ENCODE measurements at regions not wholly inside any gene's neighbourhood (a gene's known extent, or its start where the extent isn't known, plus 50 kb on each side); places are given as distances from the start of the nearest gene placed in this dataset.

- H3K27me3 ChIP-seq: no peaks in the 10 kb centered on the region
- H3K4me1 ChIP-seq: no peaks in the 10 kb centered on the region
- in situ Hi-C loops (cut with MboI; ENCODE audit: low sequenced_read_pairs in 4 of 4): no loop called here
- intact Hi-C loops (cut with DNase I; ENCODE audit: low total_unique reads): no loop called here
- H3K36me3 ChIP-seq: no peaks in the 10 kb centered on the region
- ATAC-seq: no peak
- no peak for DNase-seq
- TF ChIP-seq POLR2A (IDR thresholded peaks at IDR 0.05): no peak
- TF ChIP-seq, protein P1, sequence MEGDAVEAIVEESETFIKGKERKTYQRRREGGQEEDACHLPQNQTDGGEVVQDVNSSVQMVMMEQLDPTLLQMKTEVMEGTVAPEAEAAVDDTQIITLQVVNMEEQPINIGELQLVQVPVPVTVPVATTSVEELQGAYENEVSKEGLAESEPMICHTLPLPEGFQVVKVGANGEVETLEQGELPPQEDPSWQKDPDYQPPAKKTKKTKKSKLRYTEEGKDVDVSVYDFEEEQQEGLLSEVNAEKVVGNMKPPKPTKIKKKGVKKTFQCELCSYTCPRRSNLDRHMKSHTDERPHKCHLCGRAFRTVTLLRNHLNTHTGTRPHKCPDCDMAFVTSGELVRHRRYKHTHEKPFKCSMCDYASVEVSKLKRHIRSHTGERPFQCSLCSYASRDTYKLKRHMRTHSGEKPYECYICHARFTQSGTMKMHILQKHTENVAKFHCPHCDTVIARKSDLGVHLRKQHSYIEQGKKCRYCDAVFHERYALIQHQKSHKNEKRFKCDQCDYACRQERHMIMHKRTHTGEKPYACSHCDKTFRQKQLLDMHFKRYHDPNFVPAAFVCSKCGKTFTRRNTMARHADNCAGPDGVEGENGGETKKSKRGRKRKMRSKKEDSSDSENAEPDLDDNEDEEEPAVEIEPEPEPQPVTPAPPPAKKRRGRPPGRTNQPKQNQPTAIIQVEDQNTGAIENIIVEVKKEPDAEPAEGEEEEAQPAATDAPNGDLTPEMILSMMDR (IDR thresholded peaks at IDR 0.05 in 4 of 5, conservative IDR thresholded peaks at IDR 0.05 in 1 of 5): no peak
- no peak overlapping the region for H3K4me3 ChIP-seq
- no peaks in the 10 kb centered on the region for H3K9me3 ChIP-seq
- H3K27ac ChIP-seq: no peak overlapping the region
These were observed 78.0 kb upstream of the ZNF479 start for GRCh38 chr7:57210212-57210611.

DNA sequence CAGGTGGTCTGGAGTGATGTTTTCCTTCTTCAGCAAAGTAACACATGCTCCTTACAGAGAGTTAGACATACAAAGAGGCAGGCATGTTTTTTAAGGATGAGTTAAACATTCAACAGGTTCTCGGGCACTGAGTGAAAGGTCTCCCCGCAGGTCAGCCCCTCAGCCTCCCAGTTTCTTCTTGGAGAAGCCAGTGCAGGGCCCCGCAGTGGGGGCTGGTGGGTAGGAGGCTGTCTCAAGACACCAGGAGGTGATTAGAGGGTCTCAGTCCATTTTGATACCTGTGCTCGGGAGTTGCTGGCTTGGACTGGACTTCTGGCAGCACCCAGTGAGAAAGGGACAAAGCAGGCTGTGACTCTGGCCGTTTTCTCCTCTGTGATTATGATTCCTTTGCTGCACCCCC, 78.6 kb upstream of the ZNF479 start:
- DNase-seq (no peak), ATAC-seq (no peak)
- intact Hi-C loops (cut with DNase I; ENCODE audit: low total_unique reads) (no loop called here), in situ Hi-C loops (cut with MboI; ENCODE audit: low sequenced_read_pairs in 4 of 4) (no loop called here)
- Histone ChIP-seq H3K36me3 (no peaks in the 10 kb centered on the region), H3K27me3 (no peaks in the 10 kb centered on the region), H3K9me3 (no peaks in the 10 kb centered on the region), H3K27ac (no peak overlapping the region), H3K4me1 (no peaks in the 10 kb centered on the region), H3K4me3 (no peak overlapping the region)
- TF ChIP-seq POLR2A (IDR thresholded peaks at IDR 0.05): no peak
- TF ChIP-seq, protein P1 (IDR thresholded peaks at IDR 0.05 in 4 of 5, conservative IDR thresholded peaks at IDR 0.05 in 1 of 5): no peak

- Histone ChIP-seq H3K27me3 (no peaks in the 10 kb centered on the region), H3K36me3 (no peaks in the 10 kb centered on the region), H3K27ac (no peak overlapping the region), H3K4me1 (no peaks in the 10 kb centered on the region), H3K4me3 (no peak overlapping the region), H3K9me3 (no peaks in the 10 kb centered on the region)
- in situ Hi-C loops (cut with MboI; ENCODE audit: low sequenced_read_pairs in 4 of 4): no loop called here
- no peak for TF ChIP-seq POLR2A (IDR thresholded peaks at IDR 0.05)
- TF ChIP-seq, protein P1 (IDR thresholded peaks at IDR 0.05 in 4 of 5, conservative IDR thresholded peaks at IDR 0.05 in 1 of 5): no peak
- intact Hi-C loops (cut with DNase I; ENCODE audit: low total_unique reads): no loop called here
- ATAC-seq (no peak), DNase-seq (no peak)
These were observed 79.3 kb upstream of the ZNF479 start for GRCh38 chr7:57211428-57212100.

DNA sequence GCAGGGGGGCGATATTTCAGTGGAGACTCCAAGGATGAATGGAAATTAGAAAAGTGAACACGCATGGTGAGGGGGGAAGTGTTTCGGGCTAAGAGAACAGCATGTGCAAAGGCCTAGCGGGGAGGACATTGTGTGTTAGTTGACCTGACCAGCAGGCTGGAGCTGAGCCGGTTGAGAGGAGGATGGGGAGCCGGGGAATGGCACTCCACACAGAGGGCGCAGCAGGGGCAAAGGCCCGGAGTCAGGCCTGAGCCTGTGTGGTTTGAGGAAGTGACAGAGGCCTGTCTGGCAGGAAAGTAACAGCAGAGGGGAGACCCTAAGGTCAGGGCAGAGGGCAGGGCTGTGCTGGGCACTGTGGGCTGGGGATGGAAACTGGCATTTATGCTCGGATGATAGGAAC, 83.2 kb upstream of the ZNF479 start:
- in situ Hi-C loops (cut with MboI; ENCODE audit: low sequenced_read_pairs in 4 of 4): no loop called here
- TF ChIP-seq, protein P1 (IDR thresholded peaks at IDR 0.05 in 4 of 5, conservative IDR thresholded peaks at IDR 0.05 in 1 of 5): no peak
- ATAC-seq: no peak
- no peak for DNase-seq
- H3K9me3 ChIP-seq: no peaks in the 10 kb centered on the region
- no peak overlapping the region for H3K27ac ChIP-seq
- H3K27me3 ChIP-seq: no peaks in the 10 kb centered on the region
- no peaks in the 10 kb centered on the region for H3K4me1 ChIP-seq
- intact Hi-C loops (cut with DNase I; ENCODE audit: low total_unique reads): no loop called here
- no peaks in the 10 kb centered on the region for H3K36me3 ChIP-seq
- H3K4me3 ChIP-seq: no peak overlapping the region

GRCh38 chr7:57216340-57216739, 84.1 kb upstream of the ZNF479 start:
- H3K27me3 ChIP-seq: no peaks in the 10 kb centered on the region
- no peak for TF ChIP-seq POLR2A (IDR thresholded peaks at IDR 0.05)
- TF ChIP-seq, protein P1 (IDR thresholded peaks at IDR 0.05 in 4 of 5, conservative IDR thresholded peaks at IDR 0.05 in 1 of 5): no peak
- no peak overlapping the region for H3K27ac ChIP-seq
- ATAC-seq (no peak), DNase-seq (no peak)
- no peaks in the 10 kb centered on the region for H3K36me3 ChIP-seq
- no peaks in the 10 kb centered on the region for H3K9me3 ChIP-seq
- intact Hi-C loops (cut with DNase I; ENCODE audit: low total_unique reads): no loop called here
- no peak overlapping the region for H3K4me3 ChIP-seq
- in situ Hi-C loops (cut with MboI; ENCODE audit: low sequenced_read_pairs in 4 of 4): no loop called here
- no peaks in the 10 kb centered on the region for H3K4me1 ChIP-seq

Data from gastrocnemius medialis (tissue), 4 donors.